Sigmoid colon (tissue), 4 donors: ENCODE measurements at regions not wholly inside any gene's neighbourhood (a gene's known extent, or its start where the extent isn't known, plus 50 kb on each side); places are given as distances from the start of the nearest gene placed in this dataset.

Experiments
- CTCF ChIP-seq, 4 experiments: fragments of 450-650 bp in 3 of 4; fragments of 200-600 bp in 1 of 4; IDR thresholded peaks; one replicate each; pipeline ENCODE4 v1.5.1; 2016 to 2019; ENCODE audit warnings: antibody characterized with exemption in 4 of 4, mild to moderate bottlenecking in 3 of 4, moderate library complexity in 2 of 4
- POLR2A ChIP-seq, 2 donors: fragments of 450-650 bp; IDR thresholded peaks; one replicate each; pipeline ENCODE4 v1.6.1; 2016; ENCODE audit warnings: antibody characterized with exemption in 2 of 2, mild to moderate bottlenecking in 2 of 2, moderate library complexity in 2 of 2
- POLR2AphosphoS5 ChIP-seq, 4 donors: sonication (generic); formaldehyde crosslinking; IDR thresholded peaks; one replicate each; pipeline ENCODE4 v1.6.1; 2017; ENCODE audit warnings: antibody characterized with exemption in 4 of 4

GRCh38 chr3:95037927-95038326 is 975.1 kb downstream of the NSUN3 start:
- TF ChIP-seq POLR2AphosphoS5 (IDR thresholded peaks at IDR 0.05) (no peak), POLR2A (IDR thresholded peaks at IDR 0.05) (no peak), CTCF (IDR thresholded peaks at IDR 0.05) (no peak)
